HCT116 (cell line): ENCODE measurements at regions not wholly inside any gene's neighbourhood (a gene's known extent, or its start where the extent isn't known, plus 50 kb on each side); places are given as distances from the start of the nearest gene placed in this dataset.

Source experiments
- ATAC-seq: fragments of 200-7000 bp; cut with Tn5 transposase; 2 replicates; pipeline ENCODE4 v1.9.1; 2020; ENCODE audit warnings: mild to moderate bottlenecking, moderate library complexity
- BruUV-seq: library from RNA; stranded (reverse); fragments of 400-500 nt; replicated peaks from 2 replicates; lab custom pipeline; 2021; lab: Mats Ljungman, UMichigan
- CTCF ChIA-PET: fragments of 300-600 bp; sonication (Branson Sonifier 250); formaldehyde crosslinking; loops from one replicate; lab custom pipeline; 2021; ENCODE audit warnings: antibody characterized with exemption; lab: Charles Lee
- POLR2A ChIA-PET: fragments of 300-600, 350-600 bp; sonication (Branson Sonifier 250); formaldehyde crosslinking; loops from one replicate; lab custom pipeline; 2021; ENCODE audit warnings: antibody characterized with exemption; lab: Charles Lee
- RAD21 ChIA-PET, 2 experiments: fragments of 300-600 bp; sonication (Branson Sonifier 250); formaldehyde crosslinking; loops; one replicate each; lab custom pipeline; 2023; ENCODE audit warnings: low total read pairs in 2 of 2; ENCODE audit not compliant: uncharacterized antibody in 2 of 2, unreplicated experiment in 2 of 2, low non-redundant PET in 1 of 2; lab: Charles Lee
- DNase-seq: peaks from one replicate; pipeline ENCODE4 v3.0.0-alpha.2; 2010; ENCODE audit warnings: low read depth, low spot score
- H2AFZ ChIP-seq: fragments of 200-600 bp; shearing (Covaris generic), sonication (generic); 2 replicates; pipeline ENCODE4 v1.6.1; 2017; ENCODE audit warnings: low read depth, mixed run types, mixed read lengths, antibody characterized with exemption, low read length; ENCODE audit not compliant: poor library complexity, severe bottlenecking
- H3K27ac ChIP-seq: 2 replicates; pipeline ENCODE4 v1.5.1; 2012; ENCODE audit warnings: low read depth, low read length
- H3K27me3 ChIP-seq: fragments of 200-600 bp; sonication (generic); 2 replicates; pipeline ENCODE4 v1.6.1; 2016; ENCODE audit warnings: mixed run types, low read length, mixed read lengths; ENCODE audit not compliant: insufficient read depth
- H3K36me3 ChIP-seq, 2 experiments: fragments of 200-500 bp in 1 of 2; fragments of 200-600 bp in 1 of 2; sonication (Bioruptor generic) in 1 of 2; sonication (generic) in 1 of 2; 2 replicates each; pipeline versions ENCODE4 v1.5.1 to v1.6.1; 2014 to 2016; ENCODE audit warnings: low read length in 2 of 2, inconsistent platforms in 1 of 2, mixed read lengths in 1 of 2, mixed run types in 1 of 2; ENCODE audit not compliant: insufficient read depth in 2 of 2, control insufficient read depth in 1 of 2
- H3K4me1 ChIP-seq, 2 experiments: fragments of 200-600 bp in 1 of 2; sonication (generic) in 1 of 2; 2 replicates each; pipeline versions ENCODE4 v1.5.1 to v1.6.1; 2012 to 2017; ENCODE audit warnings: low read length in 2 of 2, inconsistent platforms in 1 of 2, mild to moderate bottlenecking in 1 of 2, mixed read lengths in 1 of 2, mixed run types in 1 of 2, moderate library complexity in 1 of 2; ENCODE audit not compliant: insufficient read depth in 2 of 2, control insufficient read depth in 1 of 2
- H3K4me2 ChIP-seq: fragments of 200-600 bp; sonication (generic); 2 replicates; pipeline ENCODE4 v1.6.1; 2017; ENCODE audit warnings: mixed run types, low read length, mixed read lengths
- H3K4me3 ChIP-seq, 2 experiments: fragments of 200-600 bp in 1 of 2; sonication (generic) in 1 of 2; replicated peaks in 1 of 2; 2 replicates each; pipeline ENCODE4 v1.5.1; 2011 to 2016; ENCODE audit warnings: low read length in 2 of 2, control low read depth in 1 of 2, low read depth in 1 of 2, mild to moderate bottlenecking in 1 of 2, mixed read lengths in 1 of 2, mixed run types in 1 of 2
- H3K79me2 ChIP-seq: fragments of 200-600 bp; sonication (generic); 2 replicates; pipeline ENCODE4 v1.6.1; 2017; ENCODE audit warnings: mild to moderate bottlenecking, mixed run types, low read length, moderate library complexity, mixed read lengths; ENCODE audit not compliant: insufficient read depth
- H3K9ac ChIP-seq: fragments of 200-600 bp; sonication (generic); 2 replicates; pipeline ENCODE4 v1.6.1; 2016; ENCODE audit warnings: low read length, mixed read lengths
- H3K9me2 ChIP-seq: fragments of 200-600 bp; sonication (generic), shearing (Covaris generic); 2 replicates; pipeline ENCODE4 v1.6.1; 2017; ENCODE audit warnings: mixed run types, mild to moderate bottlenecking, moderate library complexity; ENCODE audit not compliant: insufficient read depth
- H3K9me3 ChIP-seq, 2 experiments: fragments of 200-500 bp in 1 of 2; fragments of 200-600 bp in 1 of 2; sonication (Bioruptor generic) in 1 of 2; sonication (generic) in 1 of 2; 2 replicates each; pipeline ENCODE4 v1.6.1; 2014 to 2017; ENCODE audit warnings: low read length in 2 of 2, mixed read lengths in 2 of 2, inconsistent platforms in 1 of 2, low read depth in 1 of 2, mild to moderate bottlenecking in 1 of 2, mixed run types in 1 of 2, moderate library complexity in 1 of 2; ENCODE audit not compliant: control insufficient read depth in 1 of 2, insufficient read depth in 1 of 2
- H4K20me1 ChIP-seq: fragments of 200-600 bp; sonication (generic), shearing (Covaris generic); 2 replicates; pipeline ENCODE4 v1.6.1; 2017; ENCODE audit warnings: mixed run types, mild to moderate bottlenecking, moderate library complexity; ENCODE audit not compliant: insufficient read depth
- CBX3 ChIP-seq: IDR thresholded peaks from 2 replicates; pipeline ENCODE4 v1.6.1; 2012; ENCODE audit warnings: low read depth
- CTCF ChIP-seq, 3 experiments: fragments of 200-600 bp in 1 of 3; sonication (generic) in 1 of 3; IDR thresholded peaks in 2 of 3; conservative IDR thresholded peaks in 1 of 3; 2 replicates each; pipeline ENCODE4 v1.5.1; 2012 to 2017; ENCODE audit warnings: low read depth in 2 of 3, low read length in 2 of 3, antibody characterized with exemption in 1 of 3, borderline replicate concordance in 1 of 3, control low read depth in 1 of 3, mild to moderate bottlenecking in 1 of 3, mixed read lengths in 1 of 3, mixed run types in 1 of 3, moderate library complexity in 1 of 3; ENCODE audit not compliant: insufficient read depth in 1 of 3
- ELF1 ChIP-seq: IDR thresholded peaks from 2 replicates; pipeline ENCODE4 v1.6.1; 2012; ENCODE audit warnings: low read depth, borderline replicate concordance
- EZH2 ChIP-seq: fragments of 200-600 bp; sonication (generic); IDR thresholded peaks from 2 replicates; pipeline ENCODE4 v1.6.1; 2017; ENCODE audit warnings: antibody characterized with exemption, mixed run types
- EZH2phosphoT487 ChIP-seq: fragments of 200-600 bp; IDR thresholded peaks from 2 replicates; pipeline ENCODE4 v1.6.1; 2018; ENCODE audit warnings: antibody characterized with exemption, borderline replicate concordance
- FOSL1 ChIP-seq: IDR thresholded peaks from 2 replicates; pipeline ENCODE4 v1.6.1; 2012; ENCODE audit warnings: low read depth
- JUND ChIP-seq: IDR thresholded peaks from 2 replicates; pipeline ENCODE4 v1.6.1; 2012
- POLR2AphosphoS5 ChIP-seq: IDR thresholded peaks from 2 replicates; pipeline ENCODE4 v1.6.1; 2011; ENCODE audit warnings: mild to moderate bottlenecking, low read depth, low read length, moderate library complexity
- RAD21 ChIP-seq: IDR thresholded peaks from 2 replicates; pipeline ENCODE4 v1.6.1; 2012; ENCODE audit warnings: low read depth, mild to moderate bottlenecking
- REST ChIP-seq: IDR thresholded peaks from 2 replicates; pipeline ENCODE4 v1.6.1; 2012; ENCODE audit warnings: low read depth
- SIN3A ChIP-seq: IDR thresholded peaks from 2 replicates; pipeline ENCODE4 v1.6.1; 2012; ENCODE audit warnings: low read depth
- TCF7L2 ChIP-seq: IDR thresholded peaks from 2 replicates; pipeline ENCODE4 v1.7.0; 2011; ENCODE audit warnings: borderline replicate concordance, inconsistent platforms; ENCODE audit not compliant: insufficient read depth, insufficient read length; ENCODE audit errors: extremely low read depth
- YY1 ChIP-seq: IDR thresholded peaks from 2 replicates; pipeline ENCODE4 v1.6.1; 2011; ENCODE audit warnings: low read length, low read depth, moderate library complexity, mild to moderate bottlenecking; ENCODE audit not compliant: insufficient replicate concordance; ENCODE audit errors: extremely low read depth
- ZFX ChIP-seq: fragments of 450-650 bp; IDR thresholded peaks from 2 replicates; pipeline ENCODE4 v1.6.1; 2017
- ZNF274 ChIP-seq: fragments of 200-500 bp; sonication (Bioruptor generic); IDR thresholded peaks from 2 replicates; pipeline ENCODE4 v1.6.1; 2014; ENCODE audit warnings: mild to moderate bottlenecking, low read depth, low read length, inconsistent platforms
- intact Hi-C: fragments of 100-400 bp; cut with micrococcal nuclease; formaldehyde crosslinking; loops from 2 replicates; pipeline ENCODE4 v1.10.0; 2022
- TF ChIP-seq, protein P1 (sequence below): IDR thresholded peaks from 2 replicates; pipeline ENCODE4 v1.6.1; 2012

- no peak overlapping the region for H2AFZ ChIP-seq
- TF ChIP-seq ZNF274 (no peak), RAD21 (no peak), CTCF (IDR thresholded peaks at IDR 0.05 in 2 of 3, conservative IDR thresholded peaks at IDR 0.05 in 1 of 3; ENCODE audit: borderline replicate concordance in 1 of 3, insufficient read depth in 1 of 3, low read depth in 2 of 3, low read length in 2 of 3) (no peak), POLR2AphosphoS5 (no peak), EZH2 (no peak), JUND (no peak), CBX3 (no peak), YY1 (no peak), REST (no peak), EZH2phosphoT487 (no peak), TCF7L2 (no peak), FOSL1 (no peak), ZFX (no peak), ELF1 (no peak), SIN3A (no peak)
- TF ChIP-seq, protein P1, sequence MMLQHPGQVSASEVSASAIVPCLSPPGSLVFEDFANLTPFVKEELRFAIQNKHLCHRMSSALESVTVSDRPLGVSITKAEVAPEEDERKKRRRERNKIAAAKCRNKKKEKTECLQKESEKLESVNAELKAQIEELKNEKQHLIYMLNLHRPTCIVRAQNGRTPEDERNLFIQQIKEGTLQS = no peak
- TF ChIP-seq, all 23 proteins: peak for 0
- ChIA-PET RAD21 (no interaction called here), CTCF (no interaction called here), POLR2A (no interaction called here)
- BruUV-seq = no TSS peak
- no peaks in the 10 kb centered on the region for H4K20me1 ChIP-seq
- no peak overlapping the region for H3K27ac ChIP-seq
- DNase-seq (no peak), ATAC-seq (no peak)
- no peaks in the 10 kb centered on the region for H3K27me3 ChIP-seq
- H3K9me2 ChIP-seq = no peaks in the 10 kb centered on the region
- no peaks in the 10 kb centered on the region for H3K4me1 ChIP-seq
- no peaks in the 10 kb centered on the region for H3K79me2 ChIP-seq
- no peaks in the 10 kb centered on the region for H3K36me3 ChIP-seq
- no peak overlapping the region for H3K4me3 ChIP-seq
- intact Hi-C loops = no loop called here
- no peaks in the 10 kb centered on the region for H3K9me3 ChIP-seq
- no peak overlapping the region for H3K9ac ChIP-seq
- no peak overlapping the region for H3K4me2 ChIP-seq
Measured at GRCh38 chr3:182596676-182597410, 196.5 kb upstream of the ATP11B start.
